H1 (cell line): ENCODE measurements at regions not wholly inside any gene's neighbourhood (a gene's known extent, or its start where the extent isn't known, plus 50 kb on each side); places are given as distances from the start of the nearest gene placed in this dataset.

ENCODE experiments used
- CTCF ChIA-PET: fragments of 300-600 bp; sonication (Branson Sonifier 250); formaldehyde crosslinking; loops from one replicate; lab custom pipeline; 2021; ENCODE audit not compliant: partially characterized antibody; lab: Charles Lee
- POLR2A ChIA-PET: fragments of 300-600 bp; sonication (Branson Sonifier 250); formaldehyde crosslinking; loops from one replicate; lab custom pipeline; 2021; ENCODE audit warnings: inconsistent platforms; ENCODE audit not compliant: partially characterized antibody; lab: Charles Lee
- DNase-seq, 2 experiments: peaks; one replicate each; pipeline versions ENCODE4 v3.0.0 to v3.0.0-alpha.2; 2010 to 2022; ENCODE audit warnings: low spot score in 2 of 2, low read depth in 1 of 2, mixed read lengths in 1 of 2
- FAIRE-seq: peaks from 2 replicates; lab custom pipeline; 2011; peaks lifted over from hg19 to GRCh38; lab: Jason Lieb, UNC
- H2AFZ ChIP-seq: 2 replicates; pipeline ENCODE4 v1.8.1; 2012; ENCODE audit warnings: low read length, inconsistent platforms
- H2AK5ac ChIP-seq: 2 replicates; pipeline ENCODE4 v1.6.1; 2013; ENCODE audit warnings: low read depth, low read length
- H2BK120ac ChIP-seq: replicated peaks from 2 replicates; pipeline ENCODE3; 2013; ENCODE audit warnings: low read depth, low read length, inconsistent platforms
- H2BK12ac ChIP-seq: 2 replicates; pipeline ENCODE4 v1.6.1; 2013; ENCODE audit warnings: low read depth, low read length
- H2BK15ac ChIP-seq: 2 replicates; pipeline ENCODE4 v1.6.1; 2013; ENCODE audit warnings: low read length
- H2BK20ac ChIP-seq: 2 replicates; pipeline ENCODE4 v1.6.1; 2013; ENCODE audit warnings: low read length
- H2BK5ac ChIP-seq: 2 replicates; pipeline ENCODE4 v1.6.1; 2013; ENCODE audit warnings: low read depth, low read length
- H3K14ac ChIP-seq: 2 replicates; pipeline ENCODE4 v1.6.1; 2013; ENCODE audit warnings: inconsistent platforms; ENCODE audit not compliant: insufficient read length
- H3K18ac ChIP-seq: 2 replicates; pipeline ENCODE4 v1.6.1; 2013; ENCODE audit warnings: low read length; ENCODE audit errors: extremely low read depth
- H3K23ac ChIP-seq: 2 replicates; pipeline ENCODE4 v1.6.1; 2013; ENCODE audit warnings: inconsistent platforms; ENCODE audit not compliant: insufficient read length
- H3K23me2 ChIP-seq: 2 replicates; pipeline ENCODE4 v1.6.1; 2013; ENCODE audit warnings: low read depth, low read length
- H3K27ac ChIP-seq: 2 replicates; pipeline ENCODE4 v1.6.1; 2011; ENCODE audit warnings: low read depth, low read length, inconsistent platforms
- H3K27me3 ChIP-seq, 4 experiments: replicated peaks in 1 of 4; 1 replicate in 1 of 4; 2 replicates in 3 of 4; pipeline versions ENCODE4 v1.6.1 to v1.8.1; 2011 to 2013; ENCODE audit warnings: low read length in 3 of 4, mild to moderate bottlenecking in 3 of 4, inconsistent platforms in 2 of 4, mixed read lengths in 2 of 4, moderate library complexity in 1 of 4; ENCODE audit not compliant: control insufficient read depth in 3 of 4, insufficient read depth in 3 of 4; ENCODE audit errors: extremely low read depth in 1 of 4
- H3K36me3 ChIP-seq, 4 experiments: 2 replicates each; pipeline versions ENCODE4 v1.6.1 to v1.8.1; 2011 to 2013; ENCODE audit warnings: mild to moderate bottlenecking in 4 of 4, low read length in 3 of 4, moderate library complexity in 2 of 4, control low read depth in 1 of 4, inconsistent platforms in 1 of 4; ENCODE audit not compliant: insufficient read depth in 4 of 4, control insufficient read depth in 2 of 4
- H3K4ac ChIP-seq: replicated peaks from 2 replicates; pipeline ENCODE3; 2013; ENCODE audit warnings: low read length, low read depth, mixed read lengths, inconsistent platforms; ENCODE audit not compliant: insufficient read length
- H3K4me1 ChIP-seq, 4 experiments: replicated peaks in 1 of 4; 1 replicate in 1 of 4; 2 replicates in 3 of 4; pipeline versions ENCODE4 v1.6.1 to v1.8.1; 2011 to 2013; ENCODE audit warnings: low read length in 3 of 4, inconsistent platforms in 2 of 4, mixed read lengths in 1 of 4; ENCODE audit not compliant: insufficient read depth in 4 of 4, control insufficient read depth in 3 of 4
- H3K4me2 ChIP-seq, 2 experiments: 2 replicates each; pipeline versions ENCODE4 v1.6.1 to v1.8.1; 2011 to 2013; ENCODE audit warnings: low read depth in 2 of 2, low read length in 2 of 2, control low read depth in 1 of 2, inconsistent platforms in 1 of 2, mild to moderate bottlenecking in 1 of 2; ENCODE audit not compliant: insufficient read depth in 1 of 2
- H3K4me3 ChIP-seq, 4 experiments: fragments of 200-600, 300-600 bp in 1 of 4; sonication (generic), shearing (Covaris generic), sonication (Bioruptor Twin) in 1 of 4; 2 replicates each; pipeline versions ENCODE4 v1.5.1 to v1.8.1; 2011 to 2016; ENCODE audit warnings: low read length in 4 of 4, low read depth in 3 of 4, control low read depth in 2 of 4, inconsistent platforms in 2 of 4, mild to moderate bottlenecking in 2 of 4, mixed read lengths in 1 of 4, moderate library complexity in 1 of 4; ENCODE audit not compliant: insufficient read depth in 2 of 4; ENCODE audit errors: extremely low read depth in 1 of 4
- H3K56ac ChIP-seq: replicated peaks from 2 replicates; pipeline ENCODE3; 2013; ENCODE audit warnings: low read depth, mild to moderate bottlenecking, mixed read lengths, low read length, inconsistent platforms; ENCODE audit not compliant: insufficient read length
- H3K79me1 ChIP-seq: 2 replicates; pipeline ENCODE4 v1.6.1; 2013; ENCODE audit warnings: low read depth, low read length, control low read depth
- H3K79me2 ChIP-seq, 2 experiments: 2 replicates each; pipeline versions ENCODE4 v1.6.1 to v1.8.1; 2012 to 2013; ENCODE audit warnings: low read length in 2 of 2, mild to moderate bottlenecking in 2 of 2, inconsistent platforms in 1 of 2; ENCODE audit not compliant: insufficient read depth in 2 of 2, control insufficient read depth in 1 of 2
- H3K9ac ChIP-seq, 4 experiments: replicated peaks in 1 of 4; 1 replicate in 1 of 4; 2 replicates in 3 of 4; pipeline versions ENCODE4 v1.6.1 to v1.8.1; 2011 to 2013; ENCODE audit warnings: low read depth in 3 of 4, low read length in 3 of 4, control low read depth in 2 of 4, mild to moderate bottlenecking in 2 of 4, moderate library complexity in 2 of 4, inconsistent platforms in 1 of 4; ENCODE audit errors: extremely low read depth in 1 of 4
- H3K9me3 ChIP-seq, 2 experiments: 2 replicates each; pipeline versions ENCODE4 v1.6.1 to v1.8.1; 2012 to 2013; ENCODE audit warnings: mild to moderate bottlenecking in 2 of 2, moderate library complexity in 2 of 2, control low read depth in 1 of 2, inconsistent platforms in 1 of 2, low read depth in 1 of 2, low read length in 1 of 2, mixed read lengths in 1 of 2; ENCODE audit not compliant: insufficient read depth in 2 of 2
- H4K20me1 ChIP-seq, 2 experiments: replicated peaks in 1 of 2; 2 replicates each; pipeline versions ENCODE3 to v1.8.1; 2011 to 2013; ENCODE audit warnings: inconsistent platforms in 2 of 2, low read length in 2 of 2, mild to moderate bottlenecking in 1 of 2; ENCODE audit not compliant: insufficient read depth in 2 of 2, control insufficient read depth in 1 of 2
- H4K5ac ChIP-seq: 2 replicates; pipeline ENCODE4 v1.6.1; 2013; ENCODE audit warnings: low read length, low read depth, mixed read lengths, inconsistent platforms; ENCODE audit not compliant: insufficient read length
- H4K8ac ChIP-seq: 2 replicates; pipeline ENCODE4 v1.8.0; 2013; ENCODE audit warnings: mild to moderate bottlenecking, moderate library complexity, low read length, inconsistent platforms; ENCODE audit not compliant: insufficient read depth; ENCODE audit errors: extremely low read depth
- H4K91ac ChIP-seq: replicated peaks from 2 replicates; pipeline ENCODE3; 2013; ENCODE audit warnings: low read length, mixed read lengths, inconsistent platforms; ENCODE audit not compliant: insufficient read length
- GABPA ChIP-seq: IDR thresholded peaks from 2 replicates; pipeline ENCODE4 v1.6.1; 2011; ENCODE audit warnings: mild to moderate bottlenecking, low read length, moderate library complexity, borderline replicate concordance; ENCODE audit not compliant: insufficient read depth
- JUN ChIP-seq: IDR thresholded peaks from 2 replicates; pipeline ENCODE4 v1.6.1; 2011; ENCODE audit warnings: low read depth, mild to moderate bottlenecking, improper control_type of control experiment, low read length
- KDM1A ChIP-seq: fragments of 200-600, 300-600 bp; sonication (generic); IDR thresholded peaks from 2 replicates; pipeline ENCODE4 v1.7.1; 2016; ENCODE audit warnings: mild to moderate bottlenecking, low read length, borderline replicate concordance
- RAD21 ChIP-seq, 2 experiments: IDR thresholded peaks in 1 of 2; conservative IDR thresholded peaks in 1 of 2; 2 replicates each; pipeline ENCODE4 v1.6.1; 2011; ENCODE audit warnings: low read depth in 2 of 2, low read length in 2 of 2, improper control_type of control experiment in 1 of 2, inconsistent platforms in 1 of 2, mild to moderate bottlenecking in 1 of 2, moderate library complexity in 1 of 2
- SIN3A ChIP-seq, 2 experiments: IDR thresholded peaks in 1 of 2; conservative IDR thresholded peaks in 1 of 2; 2 replicates each; pipeline ENCODE4 v1.6.1; 2011 to 2012; ENCODE audit warnings: low read length in 2 of 2, improper control_type of control experiment in 1 of 2, low read depth in 1 of 2, mild to moderate bottlenecking in 1 of 2
- SIRT6 ChIP-seq: IDR thresholded peaks from one replicate; pipeline ENCODE4 v1.7.1; 2012; ENCODE audit warnings: low read length, inconsistent platforms
- WGBS, 2 experiments: shearing (Covaris generic) in 1 of 2; methylation state at CpG; one replicate each; pipeline versions ENCODE4 v1.1.6 to v1.1.7; 2013 to 2015; ENCODE audit warnings: low lambda C conversion rate in 2 of 2, mixed read lengths in 2 of 2, inconsistent platforms in 1 of 2, low coverage in 1 of 2, missing lambda C conversion rate in 1 of 2; ENCODE audit not compliant: insufficient replicate concordance in 2 of 2, insufficient coverage in 1 of 2, insufficient read length in 1 of 2; ENCODE audit errors: extremely low coverage in 1 of 2, missing lambda C conversion rate in 1 of 2; 5-methylcytosine and 5-hydroxymethylcytosine counted together

DNA sequence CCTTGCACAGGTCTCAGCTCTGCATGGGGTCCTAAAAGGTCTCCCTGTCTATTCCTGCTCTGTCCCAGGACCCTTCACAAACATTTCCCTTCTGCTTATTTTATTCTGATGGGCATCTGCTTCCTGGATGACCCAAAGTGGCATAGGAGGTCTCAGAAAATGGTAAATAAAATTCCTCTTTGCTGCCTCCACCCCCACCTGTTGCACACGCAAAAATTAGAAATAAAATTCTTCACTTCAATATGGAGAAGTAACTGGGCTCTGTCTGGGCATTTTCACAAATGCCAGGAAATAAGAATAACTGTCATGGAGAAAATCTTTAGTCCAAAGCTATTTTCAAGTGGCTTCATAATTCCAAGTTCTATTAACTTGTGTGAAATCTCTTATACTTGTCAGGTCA is 106.6 kb upstream of the MAP1B start:
- H3K18ac ChIP-seq, result no peak overlapping the region
- H3K27me3 ChIP-seq, result no peaks in the 10 kb centered on the region
- no peak overlapping the region for H3K23ac ChIP-seq
- no peaks in the 10 kb centered on the region for H3K23me2 ChIP-seq
- no peak overlapping the region for H4K5ac ChIP-seq
- no peak overlapping the region for H2AK5ac ChIP-seq
- 82% methylated on average over 1 of the region's 1 CpG; no CpG with 5 or more reads in 1 of the 2 experiments for WGBS, 2 experiments
- no peak overlapping the region for H3K4ac ChIP-seq
- H4K8ac ChIP-seq, result no peak overlapping the region
- no peak overlapping the region for H2AFZ ChIP-seq
- no peaks in the 10 kb centered on the region for H4K20me1 ChIP-seq
- peaks cover 0 to 1% (median under 1%) of the 10 kb centered on the region in 4 experiments; a peak in 2 of 7 replicates for H3K4me1 ChIP-seq
- ChIA-PET POLR2A (interaction anchor here (0.9 kb wide), 1 partner anchor 319 kb away, joined by 3 read pairs; the partner anchor contains the start of genes MRPS27 and PTCD2), CTCF (interaction anchor here (3.7 kb wide), 1 partner anchor 17 kb away, joined by 17 read pairs; no protein-coding TSS in a partner anchor)
- H2BK15ac ChIP-seq, result no peak overlapping the region
- no peak overlapping the region for H3K56ac ChIP-seq
- no peaks in the 10 kb centered on the region for H3K36me3 ChIP-seq
- FAIRE-seq (no peak), DNase-seq (no peak)
- H3K9ac ChIP-seq, result no peak overlapping the region
- no peak overlapping the region for H2BK5ac ChIP-seq
- H3K79me1 ChIP-seq, result no peaks in the 10 kb centered on the region
- H2BK120ac ChIP-seq, result no peak overlapping the region
- no peak overlapping the region for H2BK12ac ChIP-seq
- H2BK20ac ChIP-seq, result no peak overlapping the region
- no peaks in the 10 kb centered on the region for H3K79me2 ChIP-seq
- H4K91ac ChIP-seq, result no peak overlapping the region
- H3K4me2 ChIP-seq, result no peak overlapping the region
- no peak overlapping the region for H3K27ac ChIP-seq
- no peak overlapping the region for H3K4me3 ChIP-seq
- no peaks in the 10 kb centered on the region for H3K9me3 ChIP-seq
- no peak overlapping the region for H3K14ac ChIP-seq
- TF ChIP-seq KDM1A (no peak), SIRT6 (no peak), SIN3A (conservative IDR thresholded peaks at IDR 0.05 in 1 of 2, IDR thresholded peaks at IDR 0.05 in 1 of 2; ENCODE audit: low read depth in 1 of 2, low read length in 2 of 2) (no peak), GABPA (no peak), RAD21 (IDR thresholded peaks at IDR 0.05 in 1 of 2, conservative IDR thresholded peaks at IDR 0.05 in 1 of 2; ENCODE audit: low read depth in 2 of 2, low read length in 2 of 2) (no peak), JUN (no peak)
